ENCODE measurements at regions not wholly inside any gene's neighbourhood (a gene's known extent, or its start where the extent isn't known, plus 50 kb on each side); places are given as distances from the start of the nearest gene placed in this dataset.

- H3K27ac ChIP-seq (ENCODE audit: low read depth, low read length) = no peak overlapping the region
- peak overlapping the region in 1 of 5 donors; percentile 9 for H3K4me3 ChIP-seq (ENCODE audit: low read depth in 1 of 5, low read length in 5 of 5)
- H3K9ac ChIP-seq (ENCODE audit: low read length in 5 of 5) = no peak overlapping the region
- H3K9me3 ChIP-seq (ENCODE audit: control insufficient read depth in 5 of 5, low read length in 5 of 5) = peaks cover 4 to 21% (median 17%) of the 10 kb centered on the region in 5 donors
- no peaks in the 10 kb centered on the region for H3K4me1 ChIP-seq (ENCODE audit: control insufficient read depth in 5 of 5, insufficient read depth in 5 of 5, low read length in 5 of 5)
- no peaks in the 10 kb centered on the region for H3K36me3 ChIP-seq (ENCODE audit: control insufficient read depth in 5 of 5, insufficient read depth in 5 of 5, low read length in 5 of 5)
- peaks cover 0 to 8% (median 4%) of the 10 kb centered on the region in 5 donors for H3K27me3 ChIP-seq (ENCODE audit: control insufficient read depth in 5 of 5, insufficient read depth in 4 of 5, low read length in 5 of 5)
Observed at GRCh38 chr2:11012131-11012693, 100.5 kb downstream of the KCNF1 start.

GRCh38 chr2:11013196-11013595, 101.5 kb downstream of the KCNF1 start:
- Histone ChIP-seq H3K27me3 (ENCODE audit: control insufficient read depth in 5 of 5, insufficient read depth in 4 of 5, low read length in 5 of 5) (peaks cover 0 to 8% (median 4%) of the 10 kb centered on the region in 5 donors), H3K9me3 (ENCODE audit: control insufficient read depth in 5 of 5, low read length in 5 of 5) (peaks cover 4 to 25% (median 18%) of the 10 kb centered on the region in 5 donors), H3K27ac (ENCODE audit: low read depth, low read length) (no peak overlapping the region), H3K4me1 (ENCODE audit: control insufficient read depth in 5 of 5, insufficient read depth in 5 of 5, low read length in 5 of 5) (no peaks in the 10 kb centered on the region), H3K36me3 (ENCODE audit: control insufficient read depth in 5 of 5, insufficient read depth in 5 of 5, low read length in 5 of 5) (no peaks in the 10 kb centered on the region), H3K9ac (ENCODE audit: low read length in 5 of 5) (no peak overlapping the region), H3K4me3 (ENCODE audit: low read depth in 1 of 5, low read length in 5 of 5) (no peak overlapping the region)

- peaks cover 4 to 26% (median 20%) of the 10 kb centered on the region in 5 donors for H3K9me3 ChIP-seq (ENCODE audit: control insufficient read depth in 5 of 5, low read length in 5 of 5)
- no peaks in the 10 kb centered on the region for H3K4me1 ChIP-seq (ENCODE audit: control insufficient read depth in 5 of 5, insufficient read depth in 5 of 5, low read length in 5 of 5)
- H3K27ac ChIP-seq (ENCODE audit: low read depth, low read length) = no peak overlapping the region
- no peak overlapping the region for H3K4me3 ChIP-seq (ENCODE audit: low read depth in 1 of 5, low read length in 5 of 5)
- H3K9ac ChIP-seq (ENCODE audit: low read length in 5 of 5) = no peak overlapping the region
- peaks cover 0 to 8% (median 4%) of the 10 kb centered on the region in 5 donors for H3K27me3 ChIP-seq (ENCODE audit: control insufficient read depth in 5 of 5, insufficient read depth in 4 of 5, low read length in 5 of 5)
- no peaks in the 10 kb centered on the region for H3K36me3 ChIP-seq (ENCODE audit: control insufficient read depth in 5 of 5, insufficient read depth in 5 of 5, low read length in 5 of 5)
Observed at GRCh38 chr2:11014026-11014425, 102.3 kb downstream of the KCNF1 start.

- H3K4me1 ChIP-seq (ENCODE audit: control insufficient read depth in 5 of 5, insufficient read depth in 5 of 5, low read length in 5 of 5) = no peaks in the 10 kb centered on the region
- H3K27ac ChIP-seq (ENCODE audit: low read depth, low read length) = no peak overlapping the region
- H3K9me3 ChIP-seq (ENCODE audit: control insufficient read depth in 5 of 5, low read length in 5 of 5) = peaks cover 0 to 13% (median 8%) of the 10 kb centered on the region in 5 donors
- peaks cover 3 to 18% (median 6%) of the 10 kb centered on the region in 5 donors for H3K27me3 ChIP-seq (ENCODE audit: control insufficient read depth in 5 of 5, insufficient read depth in 4 of 5, low read length in 5 of 5)
- H3K36me3 ChIP-seq (ENCODE audit: control insufficient read depth in 5 of 5, insufficient read depth in 5 of 5, low read length in 5 of 5) = no peaks in the 10 kb centered on the region
- no peak overlapping the region for H3K9ac ChIP-seq (ENCODE audit: low read length in 5 of 5)
- no peak overlapping the region for H3K4me3 ChIP-seq (ENCODE audit: low read depth in 1 of 5, low read length in 5 of 5)
Observed at GRCh38 chr2:11016735-11017388, 105.1 kb downstream of the KCNF1 start.

- Histone ChIP-seq H3K4me1 (ENCODE audit: control insufficient read depth in 5 of 5, insufficient read depth in 5 of 5, low read length in 5 of 5) (no peaks in the 10 kb centered on the region), H3K36me3 (ENCODE audit: control insufficient read depth in 5 of 5, insufficient read depth in 5 of 5, low read length in 5 of 5) (no peaks in the 10 kb centered on the region), H3K9me3 (ENCODE audit: control insufficient read depth in 5 of 5, low read length in 5 of 5) (peaks cover 0 to 6% (median 5%) of the 10 kb centered on the region in 5 donors), H3K4me3 (ENCODE audit: low read depth in 1 of 5, low read length in 5 of 5) (no peak overlapping the region), H3K27me3 (ENCODE audit: control insufficient read depth in 5 of 5, insufficient read depth in 4 of 5, low read length in 5 of 5) (peaks cover 3 to 18% (median 6%) of the 10 kb centered on the region in 5 donors), H3K27ac (ENCODE audit: low read depth, low read length) (no peak overlapping the region), H3K9ac (ENCODE audit: low read length in 5 of 5) (no peak overlapping the region)
Observed at GRCh38 chr2:11017921-11018320, 106.2 kb downstream of the KCNF1 start.

- H3K4me3 ChIP-seq (ENCODE audit: low read depth in 1 of 5, low read length in 5 of 5) = no peak overlapping the region
- no peak overlapping the region for H3K27ac ChIP-seq (ENCODE audit: low read depth, low read length)
- peaks cover 3 to 18% (median 6%) of the 10 kb centered on the region in 5 donors for H3K27me3 ChIP-seq (ENCODE audit: control insufficient read depth in 5 of 5, insufficient read depth in 4 of 5, low read length in 5 of 5)
- H3K9ac ChIP-seq (ENCODE audit: low read length in 5 of 5) = no peak overlapping the region
- peaks cover 0 to 6% (median 5%) of the 10 kb centered on the region in 5 donors for H3K9me3 ChIP-seq (ENCODE audit: control insufficient read depth in 5 of 5, low read length in 5 of 5)
- no peaks in the 10 kb centered on the region for H3K4me1 ChIP-seq (ENCODE audit: control insufficient read depth in 5 of 5, insufficient read depth in 5 of 5, low read length in 5 of 5)
- no peaks in the 10 kb centered on the region for H3K36me3 ChIP-seq (ENCODE audit: control insufficient read depth in 5 of 5, insufficient read depth in 5 of 5, low read length in 5 of 5)
Observed at GRCh38 chr2:11018651-11019185, 107.0 kb downstream of the KCNF1 start.

- Histone ChIP-seq H3K36me3 (ENCODE audit: control insufficient read depth in 5 of 5, insufficient read depth in 5 of 5, low read length in 5 of 5) (no peaks in the 10 kb centered on the region), H3K4me3 (ENCODE audit: low read depth in 1 of 5, low read length in 5 of 5) (no peak overlapping the region), H3K9me3 (ENCODE audit: control insufficient read depth in 5 of 5, low read length in 5 of 5) (peaks cover 0 to 6% (median 5%) of the 10 kb centered on the region in 5 donors), H3K9ac (ENCODE audit: low read length in 5 of 5) (no peak overlapping the region), H3K4me1 (ENCODE audit: control insufficient read depth in 5 of 5, insufficient read depth in 5 of 5, low read length in 5 of 5) (peaks cover 0 to 5% (median 0%) of the 10 kb centered on the region in 5 donors), H3K27me3 (ENCODE audit: control insufficient read depth in 5 of 5, insufficient read depth in 4 of 5, low read length in 5 of 5) (peaks cover 3 to 18% (median 3%) of the 10 kb centered on the region in 5 donors), H3K27ac (ENCODE audit: low read depth, low read length) (no peak overlapping the region)
Observed at GRCh38 chr2:11019614-11020013, 107.9 kb downstream of the KCNF1 start.

- peaks cover 0 to 12% (median 3%) of the 10 kb centered on the region in 5 donors for H3K27me3 ChIP-seq (ENCODE audit: control insufficient read depth in 5 of 5, insufficient read depth in 4 of 5, low read length in 5 of 5)
- no peak overlapping the region for H3K9ac ChIP-seq (ENCODE audit: low read length in 5 of 5)
- peaks cover 0 to 5% (median 0%) of the 10 kb centered on the region in 5 donors for H3K4me1 ChIP-seq (ENCODE audit: control insufficient read depth in 5 of 5, insufficient read depth in 5 of 5, low read length in 5 of 5)
- H3K9me3 ChIP-seq (ENCODE audit: control insufficient read depth in 5 of 5, low read length in 5 of 5) = peaks cover 0 to 6% (median 5%) of the 10 kb centered on the region in 5 donors
- no peak overlapping the region for H3K27ac ChIP-seq (ENCODE audit: low read depth, low read length)
- no peaks in the 10 kb centered on the region for H3K36me3 ChIP-seq (ENCODE audit: control insufficient read depth in 5 of 5, insufficient read depth in 5 of 5, low read length in 5 of 5)
- no peak overlapping the region for H3K4me3 ChIP-seq (ENCODE audit: low read depth in 1 of 5, low read length in 5 of 5)
Observed at GRCh38 chr2:11022064-11022463, 110.3 kb downstream of the KCNF1 start.

- no peak overlapping the region for H3K27ac ChIP-seq (ENCODE audit: low read depth, low read length)
- H3K4me1 ChIP-seq (ENCODE audit: control insufficient read depth in 5 of 5, insufficient read depth in 5 of 5, low read length in 5 of 5) = peaks cover 0 to 5% (median 0%) of the 10 kb centered on the region in 5 donors
- H3K4me3 ChIP-seq (ENCODE audit: low read depth in 1 of 5, low read length in 5 of 5) = no peak overlapping the region
- no peaks in the 10 kb centered on the region for H3K36me3 ChIP-seq (ENCODE audit: control insufficient read depth in 5 of 5, insufficient read depth in 5 of 5, low read length in 5 of 5)
- H3K9ac ChIP-seq (ENCODE audit: low read length in 5 of 5) = no peak overlapping the region
- peaks cover 0 to 6% (median 5%) of the 10 kb centered on the region in 5 donors for H3K9me3 ChIP-seq (ENCODE audit: control insufficient read depth in 5 of 5, low read length in 5 of 5)
- H3K27me3 ChIP-seq (ENCODE audit: control insufficient read depth in 5 of 5, insufficient read depth in 4 of 5, low read length in 5 of 5) = peaks cover 0 to 12% (median 3%) of the 10 kb centered on the region in 5 donors
Observed at GRCh38 chr2:11022591-11023273, 111.0 kb downstream of the KCNF1 start.

Measured in subcutaneous abdominal adipose tissue (tissue), 5 donors.